ENCODE measurements at regions not wholly inside any gene's neighbourhood (a gene's known extent, or its start where the extent isn't known, plus 50 kb on each side); places are given as distances from the start of the nearest gene placed in this dataset.

DNA sequence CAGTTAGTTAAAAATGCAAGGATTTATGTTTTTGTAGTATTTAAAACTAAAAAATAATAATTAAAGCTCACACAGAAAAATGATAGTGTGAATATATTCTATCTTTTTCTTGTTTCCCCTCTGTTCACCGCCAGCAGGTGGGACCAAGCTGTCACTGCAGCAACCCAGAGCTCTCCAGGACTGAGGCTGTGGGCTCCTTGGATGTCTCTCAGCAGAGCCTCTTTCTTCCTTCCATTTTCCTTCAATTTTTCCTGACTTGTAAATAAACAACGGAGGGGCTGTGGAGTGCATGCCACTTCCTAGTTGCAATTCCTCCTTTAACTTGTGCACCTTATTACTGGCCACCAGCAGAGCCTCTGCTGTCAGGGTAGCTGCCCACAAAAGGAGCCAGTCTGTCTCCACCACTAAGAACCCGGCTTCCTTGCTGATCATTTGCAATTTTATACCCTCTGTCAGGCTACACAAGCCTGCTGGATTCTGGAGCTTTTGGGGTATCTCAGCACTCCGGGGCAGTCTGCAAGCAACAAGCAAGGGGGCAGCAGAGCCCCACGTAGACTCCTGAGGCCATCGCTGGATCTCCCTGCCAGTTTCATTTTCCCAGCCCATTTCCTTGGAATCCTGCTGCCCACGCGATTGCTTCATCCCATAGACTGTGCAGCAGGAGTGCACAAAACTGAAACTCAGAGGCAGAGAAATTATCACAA is 1467.4 kb downstream of the C4orf33 start:
- TF ChIP-seq SNAI2 (CRISPR knock-in tag; IDR thresholded peaks at IDR 0.05) = no peak
- TF ChIP-seq, protein P1, sequence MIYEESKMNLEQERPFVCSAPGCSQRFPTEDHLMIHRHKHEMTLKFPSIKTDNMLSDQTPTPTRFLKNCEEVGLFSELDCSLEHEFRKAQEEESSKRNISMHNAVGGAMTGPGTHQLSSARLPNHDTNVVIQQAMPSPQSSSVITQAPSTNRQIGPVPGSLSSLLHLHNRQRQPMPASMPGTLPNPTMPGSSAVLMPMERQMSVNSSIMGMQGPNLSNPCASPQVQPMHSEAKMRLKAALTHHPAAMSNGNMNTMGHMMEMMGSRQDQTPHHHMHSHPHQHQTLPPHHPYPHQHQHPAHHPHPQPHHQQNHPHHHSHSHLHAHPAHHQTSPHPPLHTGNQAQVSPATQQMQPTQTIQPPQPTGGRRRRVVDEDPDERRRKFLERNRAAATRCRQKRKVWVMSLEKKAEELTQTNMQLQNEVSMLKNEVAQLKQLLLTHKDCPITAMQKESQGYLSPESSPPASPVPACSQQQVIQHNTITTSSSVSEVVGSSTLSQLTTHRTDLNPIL (CRISPR knock-in tag; IDR thresholded peaks at IDR 0.05; ENCODE audit: low read depth) = no peak
- TF ChIP-seq ZNF565 (CRISPR knock-in tag; conservative IDR thresholded peaks at IDR 0.05; ENCODE audit: low read depth) = no peak
- no peak for TF ChIP-seq ARNTL (CRISPR knock-in tag; IDR thresholded peaks at IDR 0.05; ENCODE audit: borderline replicate concordance, low read depth)
- TF ChIP-seq RARB (CRISPR knock-in tag; IDR thresholded peaks at IDR 0.05) = no peak
- no peak for TF ChIP-seq BACH2 (CRISPR knock-in tag; IDR thresholded peaks at IDR 0.05; ENCODE audit: borderline replicate concordance)
- TF ChIP-seq ZNF70 (CRISPR knock-in tag; IDR thresholded peaks at IDR 0.05) = no peak
- TF ChIP-seq ZNF8 (CRISPR knock-in tag; IDR thresholded peaks at IDR 0.05) = no peak
